GM19452 (cell line): ENCODE measurements at regions not wholly inside any gene's neighbourhood (a gene's known extent, or its start where the extent isn't known, plus 50 kb on each side); places are given as distances from the start of the nearest gene placed in this dataset.
"Not testable (repeated sequence)": the region's sequence is repeated elsewhere in the genome, so short reads cannot be mapped to it uniquely, and the experiment has no call there.

Source experiments
- ATAC-seq: cut with Tn5 transposase; IDR thresholded peaks from one replicate; pipeline ENCODE4 v1.9.1; 2021; ENCODE audit not compliant: unreplicated experiment

GRCh38 chr9:78123808-78124207 is 92.2 kb upstream of the GNAQ start:
- no peak for ATAC-seq

- ATAC-seq: no peak
Measured at GRCh38 chr9:78122631-78123030, 91.0 kb upstream of the GNAQ start.

GRCh38 chr9:78121488-78121887 is 89.9 kb upstream of the GNAQ start:
- ATAC-seq: no peak

GRCh38 chr9:78118742-78119473 is 87.3 kb upstream of the GNAQ start:
- ATAC-seq: peak; percentile 87

- no peak for ATAC-seq
Measured at GRCh38 chr9:78115073-78115472, 83.5 kb upstream of the GNAQ start.

- no peak for ATAC-seq
Measured at GRCh38 chr9:78114581-78114980, 83.0 kb upstream of the GNAQ start.

- no peak for ATAC-seq
Measured at GRCh38 chr9:78112406-78112805, 80.8 kb upstream of the GNAQ start.

GRCh38 chr9:78112004-78112403 is 80.4 kb upstream of the GNAQ start:
- ATAC-seq: no peak

GRCh38 chr9:78109075-78109474 is 77.5 kb upstream of the GNAQ start:
- no peak for ATAC-seq

- ATAC-seq: not testable (repeated sequence)
Measured at GRCh38 chr9:78106586-78106985, 75.0 kb upstream of the GNAQ start.

- peak; percentile 77 for ATAC-seq
Measured at GRCh38 chr9:78103971-78104433, 72.4 kb upstream of the GNAQ start.

GRCh38 chr9:78101247-78101646 is 69.6 kb upstream of the GNAQ start:
- no peak for ATAC-seq

GRCh38 chr9:78097541-78097940 is 65.9 kb upstream of the GNAQ start:
- no peak for ATAC-seq

GRCh38 chr9:78091731-78092130 is 60.1 kb upstream of the GNAQ start:
- no peak for ATAC-seq

- no peak for ATAC-seq
Measured at GRCh38 chr9:78089111-78089510, 57.5 kb upstream of the GNAQ start.

GRCh38 chr9:78088190-78088589 is 56.6 kb upstream of the GNAQ start:
- ATAC-seq: not testable (repeated sequence)
